ENCODE measurements at regions not wholly inside any gene's neighbourhood (a gene's known extent, or its start where the extent isn't known, plus 50 kb on each side); places are given as distances from the start of the nearest gene placed in this dataset.

DNA sequence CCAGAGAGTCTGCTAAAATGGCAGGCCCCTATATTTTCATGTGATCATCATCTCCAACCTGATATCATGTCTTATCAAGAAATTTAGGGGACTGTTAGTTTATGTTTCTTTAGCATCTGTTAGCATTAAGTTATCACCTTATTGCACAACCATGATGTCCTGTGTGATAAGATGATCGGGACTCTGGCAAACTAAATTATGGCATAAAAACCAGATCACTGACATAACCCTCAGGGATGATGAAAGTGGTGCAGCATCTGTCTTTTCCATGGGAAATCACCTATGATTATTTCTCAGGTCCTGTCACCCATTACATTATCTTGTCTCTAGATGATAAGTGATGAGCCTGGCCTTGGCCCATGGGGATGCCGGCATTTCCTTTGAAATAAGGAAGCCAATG lies 458.6 kb upstream of the DCC start:
- Histone ChIP-seq H3K9me3 (ENCODE audit: control insufficient read depth, insufficient read depth, low read length) (peaks cover 14% of the 10 kb centered on the region), H3K27me3 (ENCODE audit: control insufficient read depth, insufficient read depth, low read length) (no peaks in the 10 kb centered on the region), H3K4me3 (ENCODE audit: low read depth, low read length) (no peak overlapping the region), H3K27ac (ENCODE audit: low read depth, low read length) (no peak overlapping the region)
- ChIA-PET POLR2A (no interaction called here), CTCF (no interaction called here)
- DNase-seq (ENCODE audit: low read depth, low spot score), result no peak
- TF ChIP-seq, protein P1, sequence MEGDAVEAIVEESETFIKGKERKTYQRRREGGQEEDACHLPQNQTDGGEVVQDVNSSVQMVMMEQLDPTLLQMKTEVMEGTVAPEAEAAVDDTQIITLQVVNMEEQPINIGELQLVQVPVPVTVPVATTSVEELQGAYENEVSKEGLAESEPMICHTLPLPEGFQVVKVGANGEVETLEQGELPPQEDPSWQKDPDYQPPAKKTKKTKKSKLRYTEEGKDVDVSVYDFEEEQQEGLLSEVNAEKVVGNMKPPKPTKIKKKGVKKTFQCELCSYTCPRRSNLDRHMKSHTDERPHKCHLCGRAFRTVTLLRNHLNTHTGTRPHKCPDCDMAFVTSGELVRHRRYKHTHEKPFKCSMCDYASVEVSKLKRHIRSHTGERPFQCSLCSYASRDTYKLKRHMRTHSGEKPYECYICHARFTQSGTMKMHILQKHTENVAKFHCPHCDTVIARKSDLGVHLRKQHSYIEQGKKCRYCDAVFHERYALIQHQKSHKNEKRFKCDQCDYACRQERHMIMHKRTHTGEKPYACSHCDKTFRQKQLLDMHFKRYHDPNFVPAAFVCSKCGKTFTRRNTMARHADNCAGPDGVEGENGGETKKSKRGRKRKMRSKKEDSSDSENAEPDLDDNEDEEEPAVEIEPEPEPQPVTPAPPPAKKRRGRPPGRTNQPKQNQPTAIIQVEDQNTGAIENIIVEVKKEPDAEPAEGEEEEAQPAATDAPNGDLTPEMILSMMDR (IDR thresholded peaks at IDR 0.05; ENCODE audit: low read depth, low read length), result no peak

DNA sequence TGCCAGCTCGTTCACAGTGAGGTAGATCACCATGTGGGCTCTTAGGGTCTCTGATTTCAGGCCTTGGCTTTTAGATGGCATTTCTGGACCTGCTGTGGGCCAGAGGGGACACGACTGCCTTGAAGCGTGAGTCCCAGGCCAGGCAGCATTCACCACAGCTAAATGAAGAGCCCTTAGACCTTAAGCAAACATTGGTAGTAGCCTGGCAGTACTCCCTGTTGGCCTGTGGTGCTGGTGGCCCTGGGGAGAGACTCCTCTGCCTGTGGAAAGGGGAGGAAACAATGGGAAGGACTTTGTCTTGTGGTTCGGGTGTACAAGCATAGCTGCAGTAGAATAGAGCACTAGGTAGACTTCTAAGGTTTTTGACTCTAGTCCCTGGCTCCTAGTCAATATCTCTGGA lies 456.0 kb upstream of the DCC start:
- H3K4me3 ChIP-seq (ENCODE audit: low read depth, low read length), result no peak overlapping the region
- DNase-seq (ENCODE audit: low read depth, low spot score), result no peak
- POLR2A ChIA-PET, result no interaction called here
- no peaks in the 10 kb centered on the region for H3K27me3 ChIP-seq (ENCODE audit: control insufficient read depth, insufficient read depth, low read length)
- no peak overlapping the region for H3K27ac ChIP-seq (ENCODE audit: low read depth, low read length)
- H3K9me3 ChIP-seq (ENCODE audit: control insufficient read depth, insufficient read depth, low read length), result peaks cover 14% of the 10 kb centered on the region
- TF ChIP-seq, protein P1 (IDR thresholded peaks at IDR 0.05; ENCODE audit: low read depth, low read length), result no peak
- CTCF ChIA-PET, result no interaction called here

DNA sequence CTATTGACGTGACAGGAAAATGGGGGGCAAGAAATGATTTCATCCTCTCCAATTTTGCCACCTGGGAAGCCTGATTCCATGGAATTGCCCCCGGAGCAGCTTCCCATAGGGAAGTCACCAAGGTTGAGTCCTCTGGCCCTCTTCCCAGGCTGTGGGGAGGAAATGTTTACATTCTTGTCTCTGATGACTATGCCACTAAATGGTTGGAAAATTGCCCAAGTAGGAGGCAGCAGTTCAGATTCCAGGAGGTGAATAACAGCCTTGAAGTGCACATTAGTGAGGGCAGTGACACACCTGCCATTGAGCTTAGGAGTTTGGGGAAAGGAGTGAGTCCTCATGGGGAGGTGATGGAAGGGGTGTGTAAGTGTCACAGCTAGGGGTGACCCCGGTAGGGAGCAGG lies 449.2 kb upstream of the DCC start:
- no peak overlapping the region for H3K4me3 ChIP-seq (ENCODE audit: low read depth, low read length)
- no peaks in the 10 kb centered on the region for H3K27me3 ChIP-seq (ENCODE audit: control insufficient read depth, insufficient read depth, low read length)
- no peak overlapping the region for H3K27ac ChIP-seq (ENCODE audit: low read depth, low read length)
- TF ChIP-seq, protein P1 (IDR thresholded peaks at IDR 0.05; ENCODE audit: low read depth, low read length), result no peak
- POLR2A ChIA-PET, result no interaction called here
- H3K9me3 ChIP-seq (ENCODE audit: control insufficient read depth, insufficient read depth, low read length), result peaks cover 6% of the 10 kb centered on the region; the same call in 1 of the 2 replicates
- no peak for DNase-seq (ENCODE audit: low read depth, low spot score)
- CTCF ChIA-PET, result no interaction called here

DNA sequence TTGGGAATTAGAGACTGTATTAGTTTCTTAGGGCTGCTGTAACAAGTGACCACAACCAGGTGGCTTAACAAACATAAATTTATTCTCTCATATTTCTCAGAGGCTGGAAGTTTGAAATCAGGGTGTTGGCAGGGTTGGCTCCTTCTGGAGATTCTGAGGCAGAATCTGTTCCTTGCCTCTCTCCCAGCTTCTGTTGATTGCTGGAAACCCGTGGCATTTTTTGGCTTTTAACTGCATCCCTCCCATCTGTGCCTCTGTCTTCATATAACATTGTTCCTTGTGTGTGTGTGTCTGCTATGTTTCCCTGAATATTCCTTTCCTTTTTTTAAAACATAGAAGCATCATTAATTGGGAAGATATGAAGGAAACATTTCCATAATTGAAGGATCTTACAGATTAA lies 448.1 kb upstream of the DCC start:
- Histone ChIP-seq H3K4me3 (ENCODE audit: low read depth, low read length) (no peak overlapping the region), H3K9me3 (ENCODE audit: control insufficient read depth, insufficient read depth, low read length) (peaks cover 9% of the 10 kb centered on the region; the same call in 1 of the 2 replicates), H3K27ac (ENCODE audit: low read depth, low read length) (no peak overlapping the region), H3K27me3 (ENCODE audit: control insufficient read depth, insufficient read depth, low read length) (no peaks in the 10 kb centered on the region)
- TF ChIP-seq, protein P1 (IDR thresholded peaks at IDR 0.05; ENCODE audit: low read depth, low read length), result no peak
- POLR2A ChIA-PET, result no interaction called here
- CTCF ChIA-PET, result no interaction called here
- DNase-seq (ENCODE audit: low read depth, low spot score), result no peak

DNA sequence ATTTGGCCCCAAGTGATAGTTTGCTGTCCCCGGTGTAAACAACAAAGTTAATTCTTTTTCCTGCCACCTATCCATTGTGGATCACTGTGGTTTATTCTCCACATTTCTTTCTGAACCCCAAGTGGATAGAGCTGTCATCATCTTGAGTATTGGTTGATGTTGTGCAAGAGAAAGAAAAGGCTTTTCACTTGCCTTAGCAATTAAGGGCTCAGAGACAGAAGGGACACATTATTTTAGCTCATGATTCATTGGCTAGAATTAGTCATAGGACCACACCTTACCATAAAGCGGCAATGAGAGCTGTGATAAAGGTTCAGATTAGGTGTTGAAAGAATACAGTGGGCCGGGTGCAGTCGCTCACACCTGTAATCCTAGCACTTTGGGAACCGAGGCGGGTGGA lies 442.1 kb upstream of the DCC start:
- Histone ChIP-seq H3K27me3 (ENCODE audit: control insufficient read depth, insufficient read depth, low read length) (no peaks in the 10 kb centered on the region), H3K9me3 (ENCODE audit: control insufficient read depth, insufficient read depth, low read length) (peaks cover 9% of the 10 kb centered on the region; the same call in 1 of the 2 replicates), H3K4me3 (ENCODE audit: low read depth, low read length) (no peak overlapping the region), H3K27ac (ENCODE audit: low read depth, low read length) (no peak overlapping the region)
- CTCF ChIA-PET, result no interaction called here
- DNase-seq (ENCODE audit: low read depth, low spot score), result no peak
- TF ChIP-seq, protein P1 (IDR thresholded peaks at IDR 0.05; ENCODE audit: low read depth, low read length), result no peak
- POLR2A ChIA-PET, result no interaction called here

Measured in AG04450 (cell line).